Pancreas (tissue), 10 donors: ENCODE measurements at regions not wholly inside any gene's neighbourhood (a gene's known extent, or its start where the extent isn't known, plus 50 kb on each side); places are given as distances from the start of the nearest gene placed in this dataset.

Source experiments
- ATAC-seq, 4 donors: fragments of 200-7000 bp; cut with Tn5 transposase; one replicate each; pipeline versions ENCODE4 v1.8.0 to v1.9.1; 2020; ENCODE audit warnings: mild to moderate bottlenecking in 4 of 4, moderate library complexity in 4 of 4
- DNase-seq, 6 donors: peaks; one replicate each; pipeline ENCODE4 v3.0.0-alpha.2; 2020
- FAIRE-seq: peaks from 2 replicates; lab custom pipeline; 2012; peaks lifted over from hg19 to GRCh38; lab: Jason Lieb, UNC
- H3K27ac ChIP-seq, 4 donors: fragments of 200-600 bp; sonication (generic); 1 replicate in 3 of 4; 2 replicates in 1 of 4; pipeline versions ENCODE4 v1.5.0 to v1.8.0; 2020
- H3K27me3 ChIP-seq, 4 donors: fragments of 200-600 bp; one replicate each; pipeline ENCODE4 v1.8.0; 2021
- H3K36me3 ChIP-seq, 3 donors: fragments of 200-600 bp; sonication (generic) in 1 of 3; one replicate each; pipeline versions ENCODE4 v1.5.0 to v1.8.0; 2020 to 2021
- H3K4me1 ChIP-seq, 3 donors: fragments of 200-600 bp; one replicate each; pipeline ENCODE4 v1.8.0; 2021
- H3K4me3 ChIP-seq, 4 donors: fragments of 200-600 bp; sonication (generic) in 2 of 4; one replicate each; pipeline versions ENCODE4 v1.5.0 to v1.8.0; 2020 to 2021
- H3K9me3 ChIP-seq, 4 donors: fragments of 200-600 bp; one replicate each; pipeline ENCODE4 v1.8.0; 2021
- CTCF ChIP-seq, 4 donors: fragments of 200-600 bp; sonication (generic) in 3 of 4; IDR thresholded peaks; one replicate each; pipeline versions ENCODE4 v1.5.0 to v1.8.0; 2021; ENCODE audit warnings: antibody characterized with exemption in 4 of 4
- WGBS, 2 donors: extraction: QIAGEN DNeasy Blood & Tissue Kit; methylation state at CpG; one replicate each; pipeline ENCODE4 v1.1.7; 2013; 5-methylcytosine and 5-hydroxymethylcytosine counted together
- intact Hi-C, 3 donors: fragments of 100-400 bp; cut with DNase I; formaldehyde crosslinking; loops; one replicate each; pipeline versions ENCODE4 v1.11.1 to v1.14.2; 2022
- donor health status: healthy with polysubstance abuse.
- donor health status: DM: no; HTN: no; CAD: no; lungs with moderate emphysema.
- donor health status: DM: no; HTN: no; CAD: no.
- donor health status: control.
- donor health status: control.
- donor health status: Bipolar disorder and iron deficiency.
- donor health status: DM: yes; HTN: yes; CAD: no.
- donor health status: DM: no; HTN: no; CAD: no.
- donor health status: DM: no; HTN: no; CAD: no.
- donor health status: DM: yes; HTN: yes; CAD: no.

- TF ChIP-seq CTCF (IDR thresholded peaks at IDR 0.05): no peak
- intact Hi-C loops: no loop called here
- ATAC-seq (no peak), FAIRE-seq (no peak), DNase-seq (no peak)
- no peaks in the 10 kb centered on the region for H3K4me1 ChIP-seq
- no peaks in the 10 kb centered on the region for H3K9me3 ChIP-seq
- H3K36me3 ChIP-seq: no peaks in the 10 kb centered on the region
- no peak overlapping the region for H3K4me3 ChIP-seq
- H3K27me3 ChIP-seq: no peaks in the 10 kb centered on the region
- no peak overlapping the region for H3K27ac ChIP-seq
Measured at GRCh38 chr2:49278141-49278540, 123.8 kb upstream of the FSHR start.

DNA sequence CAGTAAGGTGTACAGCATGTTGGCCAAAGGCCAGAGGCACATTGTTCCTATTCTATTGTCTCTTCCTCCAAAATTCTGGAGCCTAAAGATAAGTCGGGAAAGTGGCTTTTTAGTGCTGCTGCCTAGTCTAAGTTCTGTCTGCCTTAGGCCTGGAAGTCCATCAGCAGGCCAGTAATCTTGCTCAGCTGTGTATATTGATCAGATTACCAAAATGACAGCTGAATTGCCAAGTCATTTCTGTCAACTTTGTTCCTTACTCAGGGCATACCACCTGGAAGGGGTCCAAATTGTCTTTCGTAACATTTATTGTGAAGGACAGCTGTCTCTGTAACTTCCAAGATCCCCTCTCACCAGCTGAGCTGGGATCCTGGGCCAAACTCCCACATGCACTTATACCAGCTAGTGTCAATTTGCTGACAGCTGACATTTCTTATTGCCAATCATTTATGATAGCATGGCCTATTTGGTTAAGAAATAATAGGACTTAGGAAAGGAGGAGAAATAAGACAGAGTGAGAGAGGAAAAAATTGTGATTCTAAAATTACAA lies 116.8 kb upstream of the FSHR start:
- no peak for TF ChIP-seq CTCF (IDR thresholded peaks at IDR 0.05)
- Histone ChIP-seq H3K27ac (no peak overlapping the region), H3K4me3 (no peak overlapping the region), H3K27me3 (no peaks in the 10 kb centered on the region), H3K4me1 (no peaks in the 10 kb centered on the region), H3K9me3 (no peaks in the 10 kb centered on the region), H3K36me3 (no peaks in the 10 kb centered on the region)
- 47 to 51% methylated on average over 2 of the region's 2 CpGs for whole genome bisulfite sequencing, 2 donors
- intact Hi-C loops: no loop called here
- FAIRE-seq: no peak
- peak in 1 of 4 donors; percentile 18 for ATAC-seq
- DNase-seq: no peak

DNA sequence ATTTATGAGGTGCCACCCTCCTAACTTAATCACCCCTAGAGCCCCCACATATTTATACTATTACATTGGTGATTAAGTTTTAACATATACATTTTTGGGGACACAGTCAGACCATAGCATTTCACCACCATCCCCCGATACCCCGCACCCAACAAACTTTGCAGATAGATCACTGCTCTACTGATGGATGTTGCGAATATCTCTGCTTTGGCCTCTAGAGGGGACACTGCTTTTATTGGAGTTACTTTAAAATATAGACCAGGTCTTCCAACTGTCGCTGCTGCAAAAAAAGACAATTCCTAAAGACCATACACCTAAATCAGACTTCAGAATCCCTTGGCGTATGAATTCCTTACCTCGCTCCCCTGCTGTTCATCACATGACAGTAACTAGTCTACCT lies 115.8 kb upstream of the FSHR start:
- H3K27me3 ChIP-seq: no peaks in the 10 kb centered on the region
- no peaks in the 10 kb centered on the region for H3K4me1 ChIP-seq
- no peak for FAIRE-seq
- intact Hi-C loops: no loop called here
- no peak overlapping the region for H3K27ac ChIP-seq
- H3K4me3 ChIP-seq: no peak overlapping the region
- TF ChIP-seq CTCF (IDR thresholded peaks at IDR 0.05): no peak
- H3K9me3 ChIP-seq: no peaks in the 10 kb centered on the region
- no peaks in the 10 kb centered on the region for H3K36me3 ChIP-seq
- no peak for DNase-seq
- 96 to 97% methylated on average over 6 of the region's 6 CpGs for WGBS, 2 donors
- no peak for ATAC-seq

DNA sequence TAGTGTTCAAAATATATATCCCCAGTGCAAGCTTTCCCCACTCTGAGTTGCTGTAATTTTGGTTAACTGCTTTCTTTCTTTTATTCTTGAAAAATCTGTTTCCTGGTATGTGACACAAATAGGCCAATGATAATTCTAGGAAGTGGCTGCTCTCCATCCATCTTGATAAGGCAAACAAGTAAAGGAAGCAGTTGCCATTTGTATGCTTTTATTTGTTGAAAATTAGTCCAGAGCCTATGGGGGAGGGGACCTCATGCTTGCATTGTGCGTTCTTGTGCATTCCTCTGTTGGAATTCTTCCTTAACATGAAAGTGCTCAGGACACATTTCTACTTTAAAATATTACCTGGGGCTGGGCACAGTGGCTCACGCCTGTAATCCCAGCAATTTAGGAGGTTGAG lies 111.2 kb upstream of the FSHR start:
- intact Hi-C loops: no loop called here
- WGBS, 2 donors: 40 to 51% methylated on average over 2 of the region's 2 CpGs
- no peak for DNase-seq
- Histone ChIP-seq H3K36me3 (no peaks in the 10 kb centered on the region), H3K9me3 (no peaks in the 10 kb centered on the region), H3K4me3 (no peak overlapping the region), H3K4me1 (no peaks in the 10 kb centered on the region), H3K27me3 (no peaks in the 10 kb centered on the region), H3K27ac (no peak overlapping the region)
- no peak for TF ChIP-seq CTCF (IDR thresholded peaks at IDR 0.05)
- ATAC-seq: no peak
- FAIRE-seq: no peak

GRCh38 chr2:49262801-49263560 lies 108.7 kb upstream of the FSHR start:
- no peak overlapping the region for H3K4me3 ChIP-seq
- FAIRE-seq: no peak
- no peaks in the 10 kb centered on the region for H3K9me3 ChIP-seq
- WGBS, 2 donors: 36 to 45% methylated on average over 8 of the region's 8 CpGs
- TF ChIP-seq CTCF (IDR thresholded peaks at IDR 0.05): no peak
- no peaks in the 10 kb centered on the region for H3K27me3 ChIP-seq
- H3K27ac ChIP-seq: no peak overlapping the region
- no peak for ATAC-seq
- H3K4me1 ChIP-seq: no peaks in the 10 kb centered on the region
- intact Hi-C loops: no loop called here
- no peaks in the 10 kb centered on the region for H3K36me3 ChIP-seq
- no peak for DNase-seq
